ENCODE measurements at regions not wholly inside any gene's neighbourhood (a gene's known extent, or its start where the extent isn't known, plus 50 kb on each side); places are given as distances from the start of the nearest gene placed in this dataset.

DNA sequence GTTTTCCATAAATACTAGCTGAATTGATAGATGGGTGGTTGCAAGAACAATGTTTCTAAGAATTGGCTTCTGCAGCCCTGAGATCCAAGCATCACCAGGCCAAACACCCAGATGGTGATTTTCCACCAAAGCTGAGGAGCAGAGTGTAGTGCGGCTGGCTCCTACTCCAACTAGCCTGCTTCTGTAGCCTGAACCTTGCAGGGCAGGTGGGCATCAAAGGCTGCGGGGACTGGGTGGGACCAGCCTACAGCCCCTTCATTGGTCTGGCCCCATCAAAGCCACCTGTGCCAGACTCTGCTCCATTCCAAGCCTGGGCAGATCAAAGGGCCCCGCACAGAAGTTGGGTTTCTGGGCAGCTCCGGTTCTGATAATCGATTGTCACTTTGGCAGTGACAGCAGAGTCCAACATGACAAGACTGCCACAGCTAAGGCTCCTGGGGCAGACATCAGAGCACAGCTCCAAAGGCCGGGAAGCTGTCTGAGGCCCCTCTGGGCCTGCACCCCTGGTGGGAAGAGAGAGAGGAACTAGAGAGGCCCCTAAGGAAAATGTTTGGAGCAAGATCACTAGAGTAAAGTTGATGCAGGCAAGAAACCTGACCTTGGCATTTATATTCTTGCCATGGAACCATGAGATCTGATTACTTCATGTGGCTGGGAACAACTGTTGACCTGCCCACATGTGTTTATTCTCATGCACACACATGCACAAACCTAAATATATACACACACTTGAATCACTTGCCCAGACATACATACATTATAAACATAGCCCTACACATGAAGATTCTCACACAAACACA is 582.9 kb downstream of the INSC start:
- no peak for DNase-seq (ENCODE audit: low read depth in 2 of 2)

DNA sequence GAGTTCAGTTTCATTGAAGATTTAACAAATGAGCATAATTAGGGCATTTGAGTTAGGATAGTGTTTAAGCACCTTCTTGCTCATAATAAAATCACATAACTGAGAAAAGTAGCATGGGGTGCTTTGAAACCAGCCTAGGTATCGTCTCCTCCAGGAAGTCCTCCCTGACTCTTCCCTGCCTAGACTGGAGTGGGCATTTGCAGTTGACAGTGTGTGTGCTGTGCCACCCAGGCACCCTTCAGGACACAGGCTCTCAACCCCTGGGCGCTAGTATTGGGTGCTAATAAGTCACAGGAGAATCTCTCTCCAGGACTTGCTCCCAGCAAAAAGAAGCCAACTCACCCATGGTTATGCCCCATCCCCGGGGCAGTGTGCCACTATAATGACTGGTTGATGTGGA is 584.1 kb downstream of the INSC start:
- DNase-seq (ENCODE audit: low read depth in 2 of 2): no peak

- DNase-seq (ENCODE audit: low read depth in 2 of 2): no peak
These were observed 585.3 kb downstream of the INSC start for GRCh38 chr11:15699978-15700377.

GRCh38 chr11:15700456-15700855 is 585.7 kb downstream of the INSC start:
- no peak for DNase-seq (ENCODE audit: low read depth in 2 of 2)

GRCh38 chr11:15704064-15704463 is 589.3 kb downstream of the INSC start:
- no peak for DNase-seq (ENCODE audit: low read depth in 2 of 2)

GRCh38 chr11:15704556-15704955 is 589.8 kb downstream of the INSC start:
- no peak for DNase-seq (ENCODE audit: low read depth in 2 of 2)

- DNase-seq (ENCODE audit: low read depth in 2 of 2): no peak
These were observed 591.2 kb downstream of the INSC start for GRCh38 chr11:15705891-15706290.

DNA sequence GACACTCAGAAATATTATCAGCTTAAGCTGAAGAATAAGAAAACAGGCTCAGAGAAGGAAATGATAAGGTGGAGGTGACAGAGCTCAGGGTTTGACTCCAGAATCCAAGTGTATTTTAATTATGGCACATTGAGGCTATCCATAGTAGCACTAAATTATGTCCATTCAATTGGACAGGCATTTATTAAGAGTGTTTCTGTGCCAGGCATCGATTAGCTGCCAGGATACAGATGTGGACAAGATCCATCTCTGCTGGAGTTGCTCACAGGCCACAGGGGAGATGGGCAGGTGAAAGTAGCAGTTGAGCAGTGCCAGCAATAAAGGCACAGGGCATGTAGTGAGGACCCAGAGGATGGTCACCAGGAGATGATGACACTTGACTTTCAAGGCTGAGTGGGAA is 592.5 kb downstream of the INSC start:
- no peak for DNase-seq (ENCODE audit: low read depth in 2 of 2)

DNA sequence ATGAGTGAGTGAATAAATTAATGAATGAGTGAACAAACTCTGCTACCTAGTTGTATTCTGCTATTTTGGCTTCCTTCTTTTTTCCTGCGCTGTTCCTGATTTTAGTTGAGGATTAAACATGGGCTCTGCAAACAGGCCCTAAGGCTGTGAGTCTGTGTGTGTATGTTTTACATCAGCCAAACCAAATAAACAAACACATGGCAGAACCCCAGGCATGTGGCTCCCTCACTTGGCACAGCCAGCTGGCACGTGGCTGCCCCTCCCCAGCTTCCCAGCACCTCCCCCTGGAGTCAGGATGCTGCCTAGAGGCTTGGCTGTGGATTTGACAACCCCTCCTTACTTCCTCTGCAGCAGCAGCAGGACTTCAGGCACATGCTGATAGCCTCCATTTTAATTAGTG is 593.2 kb downstream of the INSC start:
- no peak for DNase-seq (ENCODE audit: low read depth in 2 of 2)

GRCh38 chr11:15710580-15711275 is 596.0 kb downstream of the INSC start:
- DNase-seq (ENCODE audit: low read depth in 2 of 2): no peak

GRCh38 chr11:15711311-15711710 is 596.6 kb downstream of the INSC start:
- DNase-seq (ENCODE audit: low read depth in 2 of 2): no peak

- DNase-seq (ENCODE audit: low read depth in 2 of 2): no peak
These were observed 600.1 kb downstream of the INSC start for GRCh38 chr11:15714641-15715399.

GRCh38 chr11:15716550-15716949 is 601.8 kb downstream of the INSC start:
- DNase-seq (ENCODE audit: low read depth in 2 of 2): no peak

DNA sequence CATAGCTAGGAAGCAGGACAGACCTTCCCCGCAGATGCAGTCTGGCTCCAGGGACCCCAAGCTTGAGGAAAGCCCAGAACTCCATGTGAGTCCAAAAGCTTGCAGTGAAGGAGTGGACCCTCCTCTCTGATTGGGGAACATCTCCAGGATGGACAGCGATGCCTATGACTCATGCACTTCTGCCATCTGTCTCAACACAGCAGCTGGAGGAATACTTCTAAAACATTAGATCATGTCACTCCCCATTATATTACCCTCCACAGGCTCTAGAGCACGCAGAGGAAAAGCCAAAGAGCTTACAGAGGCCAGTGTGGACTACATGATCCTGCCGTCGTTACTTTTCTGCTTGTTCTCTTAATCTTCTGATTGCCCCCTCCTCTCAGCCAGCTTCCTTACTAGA is 605.7 kb downstream of the INSC start:
- no peak for DNase-seq (ENCODE audit: low read depth in 2 of 2)

GRCh38 chr11:15723966-15724365 is 609.2 kb downstream of the INSC start:
- DNase-seq (ENCODE audit: low read depth in 2 of 2): no peak

DNA sequence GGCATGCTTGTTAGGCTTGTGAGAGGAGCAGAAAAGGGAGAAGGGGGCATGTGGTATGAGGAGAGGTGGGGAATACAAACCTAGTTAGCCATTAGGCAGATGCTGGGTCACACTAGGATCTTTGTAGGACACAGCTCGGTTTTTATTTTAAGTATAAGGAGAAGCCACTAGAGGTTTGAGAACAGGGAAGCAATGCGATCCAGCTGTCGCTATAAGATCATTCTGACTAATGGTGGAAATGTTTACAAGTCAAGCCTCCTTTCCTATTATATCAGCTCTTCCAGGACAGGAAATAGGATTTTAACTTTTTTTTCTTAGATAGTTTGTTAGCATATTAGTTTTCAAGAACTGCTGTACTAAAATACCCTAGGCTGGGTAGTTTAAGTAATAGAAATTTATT is 609.9 kb downstream of the INSC start:
- no peak for DNase-seq (ENCODE audit: low read depth in 2 of 2)

DNA sequence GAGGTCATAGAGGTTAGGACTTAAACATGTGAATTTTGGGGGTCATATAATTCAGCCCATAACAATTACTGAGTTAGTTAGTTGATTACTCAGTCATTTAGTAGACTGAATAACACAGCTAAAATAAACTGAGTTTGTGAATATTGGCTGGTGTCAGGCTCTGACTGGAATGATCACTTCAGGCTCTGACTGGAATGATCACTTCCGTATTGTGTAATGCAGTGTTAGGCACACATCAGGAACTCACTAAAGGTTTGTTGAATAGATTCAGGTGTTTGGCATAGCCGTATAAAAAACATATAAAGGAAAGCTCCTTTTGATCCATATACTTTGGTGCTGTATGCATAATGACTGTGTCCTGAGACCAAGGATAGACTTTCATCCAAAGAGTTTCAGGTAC is 610.5 kb downstream of the INSC start:
- no peak for DNase-seq (ENCODE audit: low read depth in 2 of 2)

GRCh38 chr11:15726221-15726746 is 611.6 kb downstream of the INSC start:
- DNase-seq (ENCODE audit: low read depth in 2 of 2): no peak

DNA sequence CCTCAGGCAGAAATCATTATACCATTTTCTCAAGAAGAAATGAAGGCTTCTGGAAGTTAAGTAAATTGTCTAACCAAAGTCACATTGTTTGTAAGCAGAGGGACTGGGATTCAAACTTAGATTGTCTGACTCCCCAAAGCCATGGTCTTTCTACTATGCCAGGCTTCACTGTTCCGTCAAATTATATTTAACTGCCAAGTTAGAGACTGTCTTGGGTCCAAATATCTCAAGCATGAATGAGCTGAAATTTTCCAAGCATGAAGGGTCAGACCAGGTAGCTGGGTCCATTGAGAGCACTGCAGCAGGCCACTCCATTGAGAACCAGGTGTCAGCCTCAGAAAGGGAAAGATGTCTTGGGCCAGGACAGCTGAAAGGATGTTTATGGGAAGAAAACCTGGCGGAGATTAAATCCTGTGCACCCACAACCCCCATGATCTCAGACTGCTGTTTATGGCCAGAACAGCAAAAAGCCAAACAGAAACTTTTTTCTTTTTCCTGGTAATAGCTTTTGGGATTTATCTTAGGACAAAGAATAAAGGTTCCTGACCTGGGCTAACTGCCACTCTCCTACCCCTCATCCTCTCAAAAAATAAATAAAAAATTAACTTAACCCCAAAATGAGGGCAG is 612.3 kb downstream of the INSC start:
- no peak for DNase-seq (ENCODE audit: low read depth in 2 of 2)

GRCh38 chr11:15727520-15727914 is 612.8 kb downstream of the INSC start:
- DNase-seq (ENCODE audit: low read depth in 2 of 2): no peak

- DNase-seq (ENCODE audit: low read depth in 2 of 2): no peak
These were observed 613.5 kb downstream of the INSC start for GRCh38 chr11:15728207-15728606.

All from fibroblast of skin of left biceps (primary cell).